Dermis blood vessel endothelial cell (primary cell): ENCODE measurements at regions not wholly inside any gene's neighbourhood (a gene's known extent, or its start where the extent isn't known, plus 50 kb on each side); places are given as distances from the start of the nearest gene placed in this dataset.

Source experiments
- DNase-seq: peaks from one replicate; pipeline ENCODE4 v3.0.0; 2010

DNA sequence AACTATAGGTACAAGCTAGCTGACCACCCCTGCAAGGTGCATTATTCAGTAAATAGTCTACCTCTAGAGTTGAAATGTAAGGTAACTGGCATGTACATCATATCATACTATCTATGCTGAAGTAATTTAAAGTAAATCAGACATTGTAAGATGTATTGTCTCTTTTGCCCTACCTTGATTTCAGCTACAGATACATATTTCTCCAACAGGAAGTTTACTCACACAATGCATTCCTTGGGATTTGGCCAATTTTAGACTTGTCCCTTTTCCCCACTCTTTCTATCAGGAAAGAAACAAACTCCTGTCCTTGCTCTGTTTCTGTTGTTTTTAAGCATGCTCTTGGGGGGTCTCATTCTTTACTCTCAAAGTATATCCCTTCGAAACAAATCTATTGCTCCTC lies 58.5 kb upstream of the TSLP start:
- DNase-seq: no peak

DNA sequence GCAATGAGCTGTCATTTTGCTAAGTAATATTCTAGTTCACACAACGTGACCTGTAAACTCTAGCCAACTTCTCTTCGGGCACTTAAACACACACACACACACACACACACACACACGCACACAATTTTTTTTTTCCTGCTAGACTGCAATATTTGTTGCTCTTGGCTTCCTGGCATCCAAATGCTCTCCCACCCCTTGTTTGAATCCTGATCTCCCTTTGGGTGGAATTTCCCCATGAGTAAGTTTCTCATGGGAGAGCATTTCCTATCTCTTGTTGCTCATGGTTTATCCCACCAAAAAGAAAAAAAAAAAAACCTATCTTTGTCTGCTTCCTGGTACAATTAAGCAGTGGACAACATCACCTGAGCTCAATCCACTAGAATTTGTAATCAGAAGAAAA lies 54.7 kb upstream of the TSLP start:
- no peak for DNase-seq

DNA sequence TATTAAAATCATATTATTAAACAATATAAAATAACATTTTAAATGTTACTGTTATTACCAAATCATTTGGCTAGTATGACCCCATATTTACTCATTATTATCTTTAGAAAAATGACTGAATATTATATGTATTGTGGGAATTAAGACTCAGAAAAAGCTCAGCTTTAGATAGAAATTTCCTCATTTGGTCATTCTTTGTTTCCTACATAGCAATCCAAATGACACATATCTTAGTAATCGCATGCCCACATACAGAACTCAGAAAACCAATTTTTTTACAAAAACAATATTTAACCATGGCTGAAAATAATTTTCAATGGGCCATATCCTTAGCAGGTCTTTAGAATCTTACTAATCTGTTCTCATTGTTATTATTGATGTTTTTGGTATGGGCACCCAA lies 53.8 kb upstream of the TSLP start:
- no peak for DNase-seq
